ENCODE measurements at regions not wholly inside any gene's neighbourhood (a gene's known extent, or its start where the extent isn't known, plus 50 kb on each side); places are given as distances from the start of the nearest gene placed in this dataset.
A peak's percentile ranks its signal among the peaks of the same experiment; 100 is the strongest.
"Not testable (repeated sequence)": the region's sequence is repeated elsewhere in the genome, so short reads cannot be mapped to it uniquely, and the experiment has no call there.

- Mint-ChIP-seq H3K4me3 (no peak overlapping the region), H3K4me1 (ENCODE audit: low read depth) (peaks cover 7% of the 10 kb centered on the region), H3K27me3 (peaks cover 8% of the 10 kb centered on the region), H3K27ac (no peak overlapping the region), H3K36me3 (no peaks in the 10 kb centered on the region), H3K9me3 (ENCODE audit: low read depth) (no peaks in the 10 kb centered on the region)
Observed at GRCh38 chr7:17396692-17397091, 98.2 kb downstream of the AHR start.

GRCh38 chr7:17401791-17402627, 103.6 kb downstream of the AHR start:
- H3K27ac Mint-ChIP-seq, result peak overlapping the region; percentile 41
- no peaks in the 10 kb centered on the region for H3K9me3 Mint-ChIP-seq (ENCODE audit: low read depth)
- H3K4me3 Mint-ChIP-seq, result peak overlapping the region; percentile 14
- peaks cover 16% of the 10 kb centered on the region for H3K4me1 Mint-ChIP-seq (ENCODE audit: low read depth)
- H3K27me3 Mint-ChIP-seq, result peaks cover 8% of the 10 kb centered on the region
- H3K36me3 Mint-ChIP-seq, result no peaks in the 10 kb centered on the region

DNA sequence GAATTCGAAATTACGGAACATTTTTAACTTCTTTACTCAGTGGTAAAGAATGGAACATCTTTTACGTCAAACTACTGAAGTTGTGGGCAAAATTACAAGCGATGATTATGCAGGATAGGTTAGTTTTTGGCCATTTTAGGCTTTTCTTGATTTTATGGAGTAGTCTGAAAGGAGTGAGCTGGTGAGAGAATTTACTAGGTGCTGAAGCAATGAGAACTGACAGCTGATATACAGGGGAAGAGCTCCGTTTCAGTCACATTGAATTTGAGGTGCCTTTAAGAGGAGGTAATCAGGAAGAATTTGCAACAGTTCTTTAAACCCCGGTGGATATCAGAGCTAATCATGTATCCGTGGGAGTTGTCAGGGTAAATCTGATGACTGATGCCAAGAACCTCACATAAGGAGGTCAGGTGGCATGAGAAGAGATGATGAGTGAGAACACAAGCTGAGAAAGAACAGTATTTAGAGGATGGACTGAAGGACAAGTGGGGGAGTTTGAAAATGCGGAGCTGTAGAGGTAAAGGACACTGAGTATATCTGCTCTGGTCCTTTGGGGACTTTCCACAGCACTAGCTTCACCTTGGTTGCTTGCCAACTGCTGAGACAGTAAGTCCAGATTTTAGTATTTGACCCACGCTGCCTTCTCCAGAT, 104.3 kb downstream of the AHR start:
- H3K4me3 Mint-ChIP-seq, result peak overlapping the region; percentile 14
- no peaks in the 10 kb centered on the region for H3K36me3 Mint-ChIP-seq
- H3K4me1 Mint-ChIP-seq (ENCODE audit: low read depth), result peaks cover 16% of the 10 kb centered on the region
- H3K27ac Mint-ChIP-seq, result peak overlapping the region; percentile 41
- H3K9me3 Mint-ChIP-seq (ENCODE audit: low read depth), result no peaks in the 10 kb centered on the region
- H3K27me3 Mint-ChIP-seq, result peaks cover 8% of the 10 kb centered on the region

GRCh38 chr7:17404006-17404405, 105.6 kb downstream of the AHR start:
- peaks cover 16% of the 10 kb centered on the region for H3K4me1 Mint-ChIP-seq (ENCODE audit: low read depth)
- H3K27ac Mint-ChIP-seq, result no peak overlapping the region
- no peaks in the 10 kb centered on the region for H3K36me3 Mint-ChIP-seq
- H3K4me3 Mint-ChIP-seq, result no peak overlapping the region
- no peaks in the 10 kb centered on the region for H3K9me3 Mint-ChIP-seq (ENCODE audit: low read depth)
- peaks cover 8% of the 10 kb centered on the region for H3K27me3 Mint-ChIP-seq

DNA sequence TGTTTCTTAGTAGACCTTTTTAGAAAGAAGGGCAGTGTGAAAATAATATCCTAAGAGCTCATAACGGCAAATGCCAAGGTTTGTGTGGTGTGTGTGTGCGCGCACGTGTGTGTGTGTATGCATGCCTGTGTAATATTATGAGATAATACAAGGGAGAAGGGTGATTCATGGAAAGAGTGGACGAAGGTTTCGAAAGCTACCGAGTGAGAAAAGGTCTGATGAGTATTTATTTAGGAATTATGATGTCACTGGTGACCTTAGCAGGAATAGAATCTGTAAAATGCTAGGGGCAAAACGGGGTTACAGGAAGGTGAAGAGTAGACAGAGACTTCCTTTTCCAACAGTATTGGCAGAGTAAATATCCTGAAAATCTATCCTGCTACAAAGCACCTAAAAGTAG, 107.3 kb downstream of the AHR start:
- Mint-ChIP-seq H3K27me3 (peaks cover 6% of the 10 kb centered on the region), H3K36me3 (no peaks in the 10 kb centered on the region), H3K4me3 (no peak overlapping the region), H3K4me1 (ENCODE audit: low read depth) (peaks cover 14% of the 10 kb centered on the region), H3K9me3 (ENCODE audit: low read depth) (no peaks in the 10 kb centered on the region), H3K27ac (no peak overlapping the region)

GRCh38 chr7:17406738-17407137, 108.3 kb downstream of the AHR start:
- H3K9me3 Mint-ChIP-seq (ENCODE audit: low read depth), result no peaks in the 10 kb centered on the region
- H3K4me3 Mint-ChIP-seq, result no peak overlapping the region
- peaks cover 9% of the 10 kb centered on the region for H3K4me1 Mint-ChIP-seq (ENCODE audit: low read depth)
- H3K27me3 Mint-ChIP-seq, result peaks cover 6% of the 10 kb centered on the region
- no peaks in the 10 kb centered on the region for H3K36me3 Mint-ChIP-seq
- H3K27ac Mint-ChIP-seq, result no peak overlapping the region

GRCh38 chr7:17407229-17407628, 108.8 kb downstream of the AHR start:
- Mint-ChIP-seq H3K27ac (no peak overlapping the region), H3K4me3 (no peak overlapping the region), H3K4me1 (ENCODE audit: low read depth) (peaks cover 5% of the 10 kb centered on the region), H3K9me3 (ENCODE audit: low read depth) (no peaks in the 10 kb centered on the region), H3K27me3 (peaks cover 6% of the 10 kb centered on the region), H3K36me3 (no peaks in the 10 kb centered on the region)

DNA sequence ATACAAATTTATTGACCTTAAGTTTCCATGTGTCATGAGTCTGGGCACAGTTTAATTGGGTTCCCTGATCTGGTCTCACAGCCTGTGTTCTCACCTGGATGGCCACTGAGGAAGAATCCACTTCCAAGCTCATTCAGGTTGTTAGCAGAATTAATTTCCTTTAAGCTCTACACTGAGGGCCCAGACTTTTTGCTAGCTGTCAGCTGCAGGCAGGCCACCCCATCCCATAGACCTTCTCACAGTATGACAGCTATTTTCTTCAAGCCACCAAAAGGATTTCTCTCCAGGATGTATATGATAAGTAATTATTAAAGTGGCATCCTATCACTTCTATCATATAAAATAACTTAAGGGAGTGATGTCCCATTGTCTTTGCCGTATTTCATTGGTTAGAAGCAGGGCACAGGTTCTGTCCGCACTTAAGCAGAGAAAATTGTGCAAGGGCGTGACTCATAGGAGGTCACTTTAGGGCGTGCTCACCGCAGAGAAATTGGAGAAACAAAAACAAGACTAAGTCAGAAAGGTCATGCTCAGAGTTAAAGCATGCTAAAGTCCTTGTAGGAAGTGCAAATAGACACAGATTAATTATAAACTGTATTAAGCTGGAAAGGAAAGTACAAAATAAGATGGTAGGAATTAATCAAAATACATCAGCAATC, 109.9 kb downstream of the AHR start:
- no peaks in the 10 kb centered on the region for H3K36me3 Mint-ChIP-seq
- H3K27me3 Mint-ChIP-seq, result peaks cover 2% of the 10 kb centered on the region
- H3K27ac Mint-ChIP-seq, result no peak overlapping the region
- no peak overlapping the region for H3K4me3 Mint-ChIP-seq
- H3K9me3 Mint-ChIP-seq (ENCODE audit: low read depth), result no peaks in the 10 kb centered on the region
- no peaks in the 10 kb centered on the region for H3K4me1 Mint-ChIP-seq (ENCODE audit: low read depth)

- Mint-ChIP-seq H3K27ac (no peak overlapping the region), H3K36me3 (no peaks in the 10 kb centered on the region), H3K9me3 (ENCODE audit: low read depth) (no peaks in the 10 kb centered on the region), H3K4me1 (ENCODE audit: low read depth) (no peaks in the 10 kb centered on the region), H3K27me3 (peaks cover 2% of the 10 kb centered on the region), H3K4me3 (no peak overlapping the region)
Observed at GRCh38 chr7:17408904-17409290, 110.4 kb downstream of the AHR start.

GRCh38 chr7:17411922-17412321, 113.5 kb downstream of the AHR start:
- Mint-ChIP-seq H3K27ac (no peak overlapping the region), H3K36me3 (no peaks in the 10 kb centered on the region), H3K9me3 (ENCODE audit: low read depth) (no peaks in the 10 kb centered on the region), H3K4me1 (ENCODE audit: low read depth) (no peaks in the 10 kb centered on the region), H3K27me3 (no peaks in the 10 kb centered on the region), H3K4me3 (no peak overlapping the region)

DNA sequence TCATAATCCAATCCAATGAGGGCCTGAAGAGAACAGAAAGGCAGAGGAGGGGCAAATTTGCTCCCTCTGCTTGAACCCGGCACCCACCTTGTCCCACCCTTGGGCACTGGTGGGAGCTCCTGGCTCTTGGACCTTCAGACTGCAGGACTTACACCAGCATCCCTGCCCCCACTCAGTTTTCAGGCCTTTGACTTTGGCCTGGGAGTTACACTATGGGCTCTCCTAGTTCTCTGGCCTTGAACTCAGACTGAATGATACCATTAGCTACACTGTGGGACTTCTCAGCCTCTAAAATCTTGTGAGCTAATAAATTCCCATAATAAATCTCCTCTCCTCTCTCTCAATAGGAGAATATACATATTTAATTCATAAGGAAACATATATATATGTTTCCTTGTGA, 114.4 kb downstream of the AHR start:
- Mint-ChIP-seq H3K27me3 (no peaks in the 10 kb centered on the region), H3K4me1 (ENCODE audit: low read depth) (no peaks in the 10 kb centered on the region), H3K36me3 (no peaks in the 10 kb centered on the region), H3K9me3 (ENCODE audit: low read depth) (no peaks in the 10 kb centered on the region), H3K27ac (no peak overlapping the region), H3K4me3 (no peak overlapping the region)

- Mint-ChIP-seq H3K4me1 (ENCODE audit: low read depth) (no peaks in the 10 kb centered on the region), H3K9me3 (ENCODE audit: low read depth) (no peaks in the 10 kb centered on the region), H3K36me3 (no peaks in the 10 kb centered on the region), H3K4me3 (no peak overlapping the region), H3K27me3 (no peaks in the 10 kb centered on the region), H3K27ac (no peak overlapping the region)
Observed at GRCh38 chr7:17415955-17416354, 117.5 kb downstream of the AHR start.

DNA sequence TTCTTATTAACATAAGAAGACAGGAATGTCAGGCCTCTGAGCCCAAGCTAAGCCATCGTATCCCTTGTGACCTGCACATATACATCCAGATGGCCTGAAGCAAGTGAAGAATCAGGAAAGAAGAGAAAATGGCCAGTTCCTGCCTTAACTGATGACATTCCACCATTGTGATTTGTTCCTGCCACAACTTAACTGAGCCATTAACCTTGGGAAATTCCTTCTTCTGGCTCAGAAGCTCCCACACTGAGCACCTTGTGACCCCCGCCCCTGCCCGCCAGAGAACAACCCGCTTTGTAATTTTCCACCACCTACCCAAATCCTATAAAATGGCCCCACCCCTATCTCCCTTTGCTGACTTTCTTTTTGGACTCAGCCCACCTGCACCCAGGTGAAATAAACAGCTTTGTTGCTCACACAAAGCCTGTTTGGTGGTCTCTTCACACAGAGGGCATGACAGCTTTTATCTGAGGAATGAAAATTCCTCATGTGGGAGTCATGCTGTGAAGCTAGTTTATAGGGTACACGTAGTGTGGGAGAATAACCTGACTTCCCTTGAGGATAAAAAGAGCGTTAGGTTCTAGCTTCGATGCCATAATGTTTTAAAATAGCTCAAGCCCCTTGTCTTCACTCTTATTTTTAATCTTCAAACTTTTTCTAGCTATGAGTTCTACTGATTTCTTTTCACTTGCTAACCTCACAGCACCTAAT, 122.0 kb downstream of the AHR start:
- not testable (repeated sequence) for H3K4me3 Mint-ChIP-seq; H3K4me1 Mint-ChIP-seq (ENCODE audit: low read depth); H3K27me3 Mint-ChIP-seq; H3K36me3 Mint-ChIP-seq; H3K9me3 Mint-ChIP-seq (ENCODE audit: low read depth); H3K27ac Mint-ChIP-seq

- no peak overlapping the region for H3K4me3 Mint-ChIP-seq
- H3K36me3 Mint-ChIP-seq, result no peaks in the 10 kb centered on the region
- no peaks in the 10 kb centered on the region for H3K9me3 Mint-ChIP-seq (ENCODE audit: low read depth)
- H3K27me3 Mint-ChIP-seq, result peaks cover 1% of the 10 kb centered on the region
- H3K4me1 Mint-ChIP-seq (ENCODE audit: low read depth), result no peaks in the 10 kb centered on the region
- H3K27ac Mint-ChIP-seq, result no peak overlapping the region
Observed at GRCh38 chr7:17421941-17422340, 123.5 kb downstream of the AHR start.

GRCh38 chr7:17422966-17423365, 124.5 kb downstream of the AHR start:
- peaks cover 1% of the 10 kb centered on the region for H3K27me3 Mint-ChIP-seq
- H3K4me1 Mint-ChIP-seq (ENCODE audit: low read depth), result no peaks in the 10 kb centered on the region
- peaks cover 3% of the 10 kb centered on the region for H3K9me3 Mint-ChIP-seq (ENCODE audit: low read depth)
- H3K4me3 Mint-ChIP-seq, result no peak overlapping the region
- H3K27ac Mint-ChIP-seq, result no peak overlapping the region
- H3K36me3 Mint-ChIP-seq, result no peaks in the 10 kb centered on the region
